KMS-11 (cell line): ENCODE measurements at regions not wholly inside any gene's neighbourhood (a gene's known extent, or its start where the extent isn't known, plus 50 kb on each side); places are given as distances from the start of the nearest gene placed in this dataset.

Experiments
- H2AFZ ChIP-seq: fragments of 200-600 bp; sonication (generic); 2 replicates; pipeline ENCODE4 v1.6.1; 2016; ENCODE audit warnings: antibody characterized with exemption, mixed run types, low read depth
- H3K27ac ChIP-seq: fragments of 200-600 bp; sonication (generic); 2 replicates; pipeline ENCODE4 v1.6.1; 2016; ENCODE audit warnings: mild to moderate bottlenecking, mixed run types
- H3K27me3 ChIP-seq: fragments of 200-600 bp; sonication (generic); 2 replicates; pipeline ENCODE4 v1.6.1; 2017; ENCODE audit warnings: mild to moderate bottlenecking, low read depth, mixed run types, moderate library complexity; ENCODE audit not compliant: insufficient read depth
- H3K36me3 ChIP-seq: fragments of 200-600 bp; sonication (generic); 2 replicates; pipeline ENCODE4 v1.6.1; 2017; ENCODE audit warnings: mild to moderate bottlenecking, mixed run types; ENCODE audit not compliant: insufficient read depth
- H3K4me1 ChIP-seq: fragments of 200-600 bp; sonication (generic); 2 replicates; pipeline ENCODE4 v1.6.1; 2016; ENCODE audit warnings: mild to moderate bottlenecking, low read depth, mixed run types; ENCODE audit not compliant: poor library complexity, severe bottlenecking
- H3K4me2 ChIP-seq: fragments of 200-600 bp; sonication (generic); 2 replicates; pipeline ENCODE4 v1.7.0; 2016; ENCODE audit warnings: mild to moderate bottlenecking, mixed run types
- H3K4me3 ChIP-seq: fragments of 200-600 bp; sonication (generic); IDR thresholded peaks from 2 replicates; pipeline ENCODE4 v1.6.1; 2017; ENCODE audit warnings: low read depth, low read length, mixed read lengths; ENCODE audit not compliant: insufficient read depth
- H3K79me2 ChIP-seq: fragments of 200-600 bp; sonication (generic); 2 replicates; pipeline ENCODE4 v1.6.1; 2016; ENCODE audit warnings: low read depth, mixed run types; ENCODE audit not compliant: insufficient read depth
- H3K9ac ChIP-seq: fragments of 200-600 bp; sonication (generic); 2 replicates; pipeline ENCODE4 v1.6.1; 2016; ENCODE audit warnings: mild to moderate bottlenecking, mixed run types
- H4K20me1 ChIP-seq: fragments of 200-600 bp; sonication (generic); 2 replicates; pipeline ENCODE4 v1.6.1; 2016; ENCODE audit warnings: mild to moderate bottlenecking, mixed run types; ENCODE audit not compliant: insufficient read depth
- CTCF ChIP-seq: fragments of 200-600 bp; sonication (generic); conservative IDR thresholded peaks from 2 replicates; pipeline ENCODE4 v1.6.1; 2017; ENCODE audit warnings: low read depth, mild to moderate bottlenecking, antibody characterized with exemption, low read length, moderate library complexity, mixed read lengths

GRCh38 chr7:10436302-10436701 lies 537.4 kb upstream of the PHF14 start:
- H4K20me1 ChIP-seq = no peaks in the 10 kb centered on the region
- H3K9ac ChIP-seq = no peak overlapping the region
- TF ChIP-seq CTCF = no peak

GRCh38 chr7:10439027-10439426 lies 534.6 kb upstream of the PHF14 start:
- Histone ChIP-seq H3K4me1 (no peaks in the 10 kb centered on the region), H3K27me3 (no peaks in the 10 kb centered on the region), H2AFZ (no peak overlapping the region), H3K9ac (no peak overlapping the region), H3K4me2 (no peak overlapping the region), H3K36me3 (no peaks in the 10 kb centered on the region), H3K4me3 (no peak overlapping the region), H4K20me1 (no peaks in the 10 kb centered on the region), H3K79me2 (no peaks in the 10 kb centered on the region), H3K27ac (no peak overlapping the region)
- no peak for TF ChIP-seq CTCF

More at GRCh38 chr7:10436302-10436701, 537.4 kb upstream of the PHF14 start:
- Histone ChIP-seq H3K36me3 (no peaks in the 10 kb centered on the region), H3K4me3 (no peak overlapping the region), H3K27ac (no peak overlapping the region), H3K4me1 (no peaks in the 10 kb centered on the region), H3K79me2 (no peaks in the 10 kb centered on the region), H3K4me2 (no peak overlapping the region), H3K27me3 (no peaks in the 10 kb centered on the region), H2AFZ (no peak overlapping the region)

GRCh38 chr7:10455936-10456335 lies 517.7 kb upstream of the PHF14 start:
- Histone ChIP-seq H3K9ac (no peak overlapping the region), H3K4me1 (no peaks in the 10 kb centered on the region), H3K4me3 (no peak overlapping the region), H3K79me2 (no peaks in the 10 kb centered on the region), H3K4me2 (no peak overlapping the region), H3K27me3 (no peaks in the 10 kb centered on the region), H4K20me1 (no peaks in the 10 kb centered on the region), H2AFZ (no peak overlapping the region), H3K27ac (no peak overlapping the region), H3K36me3 (no peaks in the 10 kb centered on the region)
- no peak for TF ChIP-seq CTCF

- TF ChIP-seq CTCF = no peak
- no peaks in the 10 kb centered on the region for H3K36me3 ChIP-seq
- H3K4me2 ChIP-seq = no peak overlapping the region
Measured at GRCh38 chr7:10460474-10460873, 513.2 kb upstream of the PHF14 start.

More at GRCh38 chr7:10460474-10460873, 513.2 kb upstream of the PHF14 start:
- no peak overlapping the region for H3K4me3 ChIP-seq
- H3K9ac ChIP-seq = no peak overlapping the region
- H4K20me1 ChIP-seq = no peaks in the 10 kb centered on the region
- no peaks in the 10 kb centered on the region for H3K4me1 ChIP-seq
- H3K27me3 ChIP-seq = no peaks in the 10 kb centered on the region
- H2AFZ ChIP-seq = no peak overlapping the region
- H3K27ac ChIP-seq = no peak overlapping the region
- no peaks in the 10 kb centered on the region for H3K79me2 ChIP-seq
